ENCODE measurements at regions not wholly inside any gene's neighbourhood (a gene's known extent, or its start where the extent isn't known, plus 50 kb on each side); places are given as distances from the start of the nearest gene placed in this dataset.

- TF ChIP-seq CTCF (conservative IDR thresholded peaks at IDR 0.05; ENCODE audit: low read depth, low read length) (no peak), FOS (IDR thresholded peaks at IDR 0.05; ENCODE audit: low read depth, low read length) (no peak), RFX5 (IDR thresholded peaks at IDR 0.05; ENCODE audit: low read depth, low read length) (no peak), RCOR1 (IDR thresholded peaks at IDR 0.05; ENCODE audit: insufficient replicate concordance, low read length) (no peak), NFE2L2 (IDR thresholded peaks at IDR 0.05; ENCODE audit: low read depth, low read length) (no peak), POLR2A (IDR thresholded peaks at IDR 0.05; ENCODE audit: low read depth, low read length) (no peak), ELK1 (IDR thresholded peaks at IDR 0.05; ENCODE audit: borderline replicate concordance, low read depth, low read length) (no peak), SMC3 (IDR thresholded peaks at IDR 0.05; ENCODE audit: low read depth, low read length) (no peak)
Measured at GRCh38 chr19:32258167-32258566, 87.2 kb upstream of the ZNF507 start.

Data from IMR-90 (cell line).